ENCODE measurements at regions not wholly inside any gene's neighbourhood (a gene's known extent, or its start where the extent isn't known, plus 50 kb on each side); places are given as distances from the start of the nearest gene placed in this dataset.

DNA sequence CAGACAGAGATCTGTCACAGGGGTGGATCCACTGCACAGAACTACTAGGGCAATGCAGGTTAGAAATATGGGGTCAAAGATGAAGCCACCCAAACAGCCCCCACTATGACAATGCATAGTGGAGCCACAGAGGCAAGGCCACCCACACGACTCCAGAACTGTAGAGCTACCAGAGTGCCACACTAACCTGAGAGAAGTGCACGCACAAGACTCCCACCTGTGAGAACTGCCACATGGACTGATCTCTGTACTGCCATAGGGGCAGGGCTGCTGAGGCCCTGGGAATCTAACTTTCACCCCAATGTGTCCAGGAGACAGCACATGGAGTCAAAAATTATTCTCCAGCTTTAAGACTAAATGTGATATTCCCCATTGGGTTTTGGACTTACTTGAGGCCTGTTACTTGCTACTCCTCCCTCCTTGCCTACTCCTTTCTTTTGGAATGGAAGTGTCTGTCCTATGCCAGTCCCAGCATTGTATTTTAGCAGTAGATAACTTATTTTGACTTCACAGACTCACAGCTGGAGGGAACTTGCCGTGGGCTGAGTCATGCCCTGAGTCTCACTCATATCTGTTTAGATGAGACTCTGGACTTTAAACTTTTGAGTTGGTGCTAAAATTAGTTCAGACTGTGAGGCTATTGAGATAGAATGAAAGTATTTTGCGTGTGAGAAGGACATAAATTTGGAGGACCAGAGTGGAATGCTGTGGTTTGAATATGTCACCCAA lies 853.3 kb downstream of the MAT2B start:
- no peak for DNase-seq

DNA sequence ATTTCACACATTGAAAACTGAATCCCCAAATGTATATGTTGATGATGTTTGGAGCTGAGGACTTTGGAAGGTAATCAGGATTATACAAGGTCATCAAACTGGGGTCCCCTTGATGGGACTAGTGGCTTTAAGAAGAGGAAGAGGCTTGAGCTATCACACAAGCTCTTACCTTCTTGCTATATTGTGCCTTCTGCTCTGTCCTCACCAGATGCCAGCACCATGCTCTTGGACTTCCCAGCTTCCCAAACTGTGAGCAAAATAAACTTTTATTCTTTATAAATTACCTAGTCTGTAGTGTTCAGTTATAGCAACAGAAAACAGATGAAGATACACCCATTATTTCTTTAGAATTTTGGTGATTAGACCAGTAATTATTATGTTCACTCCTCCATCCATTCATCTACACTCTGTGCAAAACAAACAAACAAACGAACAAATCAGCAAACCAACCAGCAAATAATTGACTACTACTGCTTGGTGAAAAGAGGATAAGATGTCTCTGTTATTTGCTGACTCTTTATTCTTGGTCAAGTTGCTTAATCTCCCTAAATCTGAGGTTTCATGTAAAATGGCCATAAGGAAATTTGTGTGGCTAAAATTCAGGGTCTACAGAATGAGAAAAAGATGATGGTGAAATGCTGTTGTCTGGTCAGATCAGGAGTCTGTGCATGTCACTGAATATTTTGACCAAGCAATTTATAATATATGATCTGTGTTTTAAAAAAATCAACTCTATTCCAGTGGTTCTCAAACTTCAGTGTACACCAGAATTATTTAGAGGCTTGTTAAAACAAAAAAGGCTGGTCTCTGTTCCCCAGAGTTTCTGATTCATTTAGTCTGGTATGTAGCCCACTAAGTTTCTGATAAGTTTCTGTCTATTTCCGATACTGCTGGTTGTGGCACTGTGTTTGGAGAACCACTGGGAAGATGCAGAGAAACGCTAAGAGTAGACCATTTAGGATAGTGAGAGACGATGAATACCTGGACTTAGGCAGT lies 854.1 kb downstream of the MAT2B start:
- no peak for DNase-seq

DNA sequence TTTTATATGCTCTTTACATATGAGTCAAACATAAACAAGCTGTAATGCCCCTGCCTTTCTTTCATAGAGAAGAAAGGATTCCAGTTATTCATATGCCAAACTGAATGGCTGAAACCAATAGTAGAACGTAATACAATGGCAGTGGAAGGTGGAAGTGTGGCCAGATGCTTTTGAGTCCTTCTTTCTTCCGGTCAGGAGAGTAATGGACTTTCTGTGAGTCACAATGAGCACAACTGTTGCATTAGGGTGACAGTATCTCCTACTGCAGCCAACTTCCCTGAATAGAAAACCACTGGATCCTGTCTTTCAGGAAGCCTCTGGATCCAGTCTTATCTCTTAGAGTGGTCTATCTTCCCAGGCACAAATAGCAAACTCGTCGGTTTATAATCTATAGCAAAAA lies 855.2 kb downstream of the MAT2B start:
- DNase-seq = no peak

GRCh38 chr5:164361986-164362385 lies 856.6 kb downstream of the MAT2B start:
- DNase-seq = no peak

GRCh38 chr5:164362835-164363234 lies 857.4 kb downstream of the MAT2B start:
- DNase-seq = no peak

GRCh38 chr5:164364237-164365208 lies 859.1 kb downstream of the MAT2B start:
- no peak for DNase-seq

DNA sequence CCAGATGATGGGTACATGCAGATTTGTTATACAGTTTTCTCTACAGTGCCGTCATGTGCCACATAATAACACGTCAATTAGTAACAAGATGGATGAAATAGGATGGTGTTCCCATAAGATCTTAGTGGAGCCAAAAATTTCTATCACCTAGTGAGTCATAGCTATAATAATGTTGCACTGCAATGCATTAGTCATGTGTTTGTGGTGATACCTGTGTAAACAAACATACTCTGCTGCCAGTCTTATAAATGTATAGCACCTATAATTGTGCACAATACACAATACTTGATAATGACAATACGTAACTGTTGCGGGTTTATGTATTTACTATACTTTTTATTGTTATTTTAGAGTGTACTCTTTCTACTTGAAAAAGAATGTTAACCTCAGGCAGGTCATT lies 865.4 kb downstream of the MAT2B start:
- no peak for DNase-seq

- DNase-seq = no peak
These were observed 867.5 kb downstream of the MAT2B start for GRCh38 chr5:164372892-164373291.

GRCh38 chr5:164373876-164374275 lies 868.5 kb downstream of the MAT2B start:
- DNase-seq = no peak

- no peak for DNase-seq
These were observed 869.6 kb downstream of the MAT2B start for GRCh38 chr5:164375051-164375450.

DNA sequence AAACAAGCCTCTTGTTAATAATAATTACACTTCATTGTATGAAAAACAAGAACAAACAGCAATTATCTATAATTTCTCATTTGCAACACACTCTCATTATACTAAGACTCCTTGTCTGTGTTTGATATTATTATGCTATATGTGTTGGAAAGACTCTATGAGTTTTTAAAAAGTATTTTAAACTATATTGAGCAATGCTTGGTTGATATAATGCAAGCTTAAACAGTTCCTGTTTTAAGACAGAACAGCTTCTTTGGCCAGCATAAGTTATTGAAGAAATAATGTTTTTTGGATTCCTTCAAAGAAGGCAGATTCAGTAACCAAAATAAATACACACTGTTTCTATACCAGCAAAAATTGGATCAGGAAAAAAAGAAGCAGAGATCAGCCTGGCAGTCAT lies 871.4 kb downstream of the MAT2B start:
- DNase-seq = no peak

GRCh38 chr5:164377746-164378145 lies 872.3 kb downstream of the MAT2B start:
- no peak for DNase-seq

DNA sequence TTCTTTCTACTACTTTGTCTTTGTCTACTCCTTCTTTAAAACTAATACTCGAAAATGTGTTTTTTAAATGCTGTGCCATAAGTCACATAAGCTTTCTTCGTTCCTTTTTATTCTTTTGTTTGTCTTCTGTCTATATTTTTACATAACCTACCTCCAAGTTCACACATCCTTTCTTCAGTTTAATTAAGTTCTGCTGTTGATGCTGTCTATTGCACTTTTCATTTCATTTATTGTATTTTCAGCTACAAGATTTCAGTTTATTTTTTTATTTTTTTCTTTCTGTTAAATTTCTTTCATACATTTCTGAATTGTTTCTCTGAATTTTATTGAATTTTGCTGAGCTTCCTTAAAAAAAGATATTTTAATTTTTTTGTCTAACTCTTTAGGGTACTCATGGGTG lies 878.2 kb downstream of the MAT2B start:
- DNase-seq = no peak

DNA sequence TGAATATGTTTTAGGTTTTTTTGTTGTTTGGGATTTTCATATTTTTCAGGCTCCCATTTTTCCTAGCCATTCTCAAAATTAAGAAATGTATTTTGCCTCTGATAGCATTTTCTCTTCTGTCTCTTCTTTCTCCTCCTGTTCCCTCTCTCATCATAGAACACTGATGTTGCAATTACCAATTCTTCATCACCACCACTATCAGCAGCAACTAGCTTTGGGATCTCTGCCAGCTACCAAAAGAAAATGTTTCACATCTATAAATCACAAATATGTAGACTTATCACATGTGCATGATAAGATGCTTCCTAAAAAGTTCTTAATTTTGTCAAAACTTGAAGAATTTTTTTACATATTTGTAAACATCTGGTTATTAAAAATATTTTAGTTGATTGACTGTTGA lies 887.1 kb downstream of the MAT2B start:
- no peak for DNase-seq

GRCh38 chr5:164394686-164395194 lies 889.3 kb downstream of the MAT2B start:
- no peak for DNase-seq

DNA sequence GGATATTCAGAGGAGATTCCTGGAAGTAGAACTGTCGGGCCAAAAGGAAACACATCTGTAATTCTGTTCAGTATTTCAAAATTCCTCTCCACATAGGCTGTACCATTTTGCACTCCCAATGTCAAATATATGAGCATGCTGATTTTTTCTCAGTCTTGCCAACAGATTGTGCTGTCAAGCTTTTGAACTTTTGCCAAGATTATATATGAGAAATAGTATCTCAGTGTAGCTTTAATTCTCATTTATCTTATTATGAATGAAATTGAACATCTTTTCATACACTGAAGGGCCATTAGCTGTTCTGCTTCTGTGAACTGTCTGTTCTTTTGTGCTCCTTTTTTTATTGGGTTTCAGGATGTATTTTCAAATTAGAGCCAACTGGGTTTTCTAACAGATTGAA lies 907.1 kb downstream of the MAT2B start:
- DNase-seq = no peak

- DNase-seq = no peak
These were observed 914.7 kb downstream of the MAT2B start for GRCh38 chr5:164420161-164420560.

DNA sequence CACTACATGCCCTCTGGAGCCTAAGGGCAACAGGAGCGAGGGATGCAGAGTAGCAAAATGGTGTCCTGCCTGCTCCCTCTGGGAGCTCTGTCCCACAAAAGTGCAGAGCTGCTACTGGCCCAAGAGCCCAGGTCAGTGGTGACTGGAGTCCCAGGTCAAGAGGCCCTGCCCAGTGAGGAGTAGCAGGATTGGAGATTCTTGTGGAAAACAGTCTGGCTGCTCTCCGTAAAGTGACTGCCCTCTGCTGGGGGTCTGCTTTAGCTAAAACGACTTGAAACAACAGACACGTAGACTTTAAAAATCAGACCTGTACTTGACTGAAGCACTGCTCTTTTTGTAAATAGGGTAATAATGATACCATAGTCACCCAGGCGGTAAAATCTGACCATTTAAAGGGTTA lies 917.0 kb downstream of the MAT2B start:
- DNase-seq = no peak

DNA sequence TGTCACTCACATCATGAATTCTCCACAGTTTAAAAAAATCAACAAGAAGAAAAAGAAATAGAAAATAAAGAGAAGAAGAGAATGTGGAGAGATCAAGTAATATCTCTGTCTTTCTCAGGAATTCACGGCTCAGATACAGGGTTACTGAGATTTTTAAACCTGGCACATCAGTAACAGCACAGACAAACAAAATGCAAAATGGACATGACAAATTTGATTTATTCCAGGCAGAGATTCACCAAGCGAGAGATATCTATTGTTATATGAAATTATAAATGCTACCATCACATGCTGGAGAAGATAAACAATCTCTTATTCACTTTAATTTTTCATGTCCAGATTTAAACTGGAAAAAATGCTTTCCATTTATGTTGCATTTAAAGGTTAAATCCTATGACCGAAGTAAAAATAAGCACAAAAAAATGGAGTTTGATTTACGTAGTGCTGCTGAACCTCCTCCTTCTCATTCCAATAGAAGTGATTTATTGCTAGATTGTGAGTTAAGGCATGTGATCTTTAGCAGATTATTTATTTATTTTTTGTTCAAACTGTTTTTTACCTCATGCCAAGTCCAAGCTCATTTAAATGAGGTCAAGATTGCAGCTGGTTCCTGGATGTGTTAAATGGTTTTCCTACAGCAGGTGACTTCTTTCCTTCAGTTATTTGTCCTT lies 926.4 kb downstream of the MAT2B start:
- no peak for DNase-seq

- DNase-seq = no peak
These were observed 927.9 kb downstream of the MAT2B start for GRCh38 chr5:164433106-164433870.

GRCh38 chr5:164435576-164435975 lies 930.2 kb downstream of the MAT2B start:
- no peak for DNase-seq

Data from NCI-H2029 treated with DMSO at 0.1 percent for 48 hours (cell line).